Uterus (tissue), 2 donors: ENCODE measurements at regions not wholly inside any gene's neighbourhood (a gene's known extent, or its start where the extent isn't known, plus 50 kb on each side); places are given as distances from the start of the nearest gene placed in this dataset.

Experiments
- CTCF ChIP-seq, 4 experiments: fragments of 200-600 bp in 2 of 4; fragments of 450-650 bp in 2 of 4; sonication (generic) in 2 of 4; IDR thresholded peaks; one replicate each; pipeline ENCODE4 v1.5.1; 2016 to 2019; ENCODE audit warnings: antibody characterized with exemption in 4 of 4, mild to moderate bottlenecking in 2 of 4, moderate library complexity in 1 of 4
- POLR2A ChIP-seq, 2 donors: fragments of 450-650 bp; IDR thresholded peaks; one replicate each; pipeline ENCODE4 v1.6.1; 2016; ENCODE audit warnings: antibody characterized with exemption in 2 of 2, mild to moderate bottlenecking in 1 of 2, moderate library complexity in 1 of 2

- TF ChIP-seq CTCF (IDR thresholded peaks at IDR 0.05): no peak
- TF ChIP-seq POLR2A (IDR thresholded peaks at IDR 0.05): no peak
These were observed 115.1 kb downstream of the SLC30A10 start for GRCh38 chr1:219813294-219813693.
